ENCODE measurements at regions not wholly inside any gene's neighbourhood (a gene's known extent, or its start where the extent isn't known, plus 50 kb on each side); places are given as distances from the start of the nearest gene placed in this dataset.

DNA sequence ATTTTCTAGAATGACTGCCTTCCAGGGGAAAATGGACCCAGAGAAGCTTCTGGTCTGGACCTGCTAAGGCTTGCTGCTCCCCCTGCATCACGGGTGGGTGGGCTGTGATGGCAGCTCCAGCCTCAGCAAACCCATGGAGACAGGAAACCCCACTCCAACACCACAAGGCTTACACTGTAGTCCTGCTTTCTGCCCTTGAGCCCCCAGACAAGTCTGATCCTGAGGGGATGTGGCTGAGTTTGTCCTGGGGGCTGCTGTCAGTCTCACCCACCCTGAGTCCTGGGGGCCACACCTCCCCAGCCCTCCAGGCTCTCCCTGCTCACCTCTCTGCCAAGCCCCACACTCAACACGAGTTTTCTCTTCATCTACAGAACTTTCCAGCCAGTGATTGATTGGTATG is 279.4 kb downstream of the EIPR1 start:
- Mint-ChIP-seq H3K27me3 (ENCODE audit: low read depth) (no peaks in the 10 kb centered on the region), H3K4me3 (no peak overlapping the region), H3K36me3 (ENCODE audit: low read depth) (no peaks in the 10 kb centered on the region), H3K9me3 (no peaks in the 10 kb centered on the region), H3K27ac (ENCODE audit: unreplicated experiment) (no peak overlapping the region), H3K4me1 (no peaks in the 10 kb centered on the region)
- no peak for DNase-seq (ENCODE audit: low read depth, low spot score)
- TF ChIP-seq, protein P1, sequence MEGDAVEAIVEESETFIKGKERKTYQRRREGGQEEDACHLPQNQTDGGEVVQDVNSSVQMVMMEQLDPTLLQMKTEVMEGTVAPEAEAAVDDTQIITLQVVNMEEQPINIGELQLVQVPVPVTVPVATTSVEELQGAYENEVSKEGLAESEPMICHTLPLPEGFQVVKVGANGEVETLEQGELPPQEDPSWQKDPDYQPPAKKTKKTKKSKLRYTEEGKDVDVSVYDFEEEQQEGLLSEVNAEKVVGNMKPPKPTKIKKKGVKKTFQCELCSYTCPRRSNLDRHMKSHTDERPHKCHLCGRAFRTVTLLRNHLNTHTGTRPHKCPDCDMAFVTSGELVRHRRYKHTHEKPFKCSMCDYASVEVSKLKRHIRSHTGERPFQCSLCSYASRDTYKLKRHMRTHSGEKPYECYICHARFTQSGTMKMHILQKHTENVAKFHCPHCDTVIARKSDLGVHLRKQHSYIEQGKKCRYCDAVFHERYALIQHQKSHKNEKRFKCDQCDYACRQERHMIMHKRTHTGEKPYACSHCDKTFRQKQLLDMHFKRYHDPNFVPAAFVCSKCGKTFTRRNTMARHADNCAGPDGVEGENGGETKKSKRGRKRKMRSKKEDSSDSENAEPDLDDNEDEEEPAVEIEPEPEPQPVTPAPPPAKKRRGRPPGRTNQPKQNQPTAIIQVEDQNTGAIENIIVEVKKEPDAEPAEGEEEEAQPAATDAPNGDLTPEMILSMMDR (conservative IDR thresholded peaks at IDR 0.05), result no peak

- H3K4me1 Mint-ChIP-seq, result no peaks in the 10 kb centered on the region
- H3K36me3 Mint-ChIP-seq (ENCODE audit: low read depth), result no peaks in the 10 kb centered on the region
- no peak overlapping the region for H3K27ac Mint-ChIP-seq (ENCODE audit: unreplicated experiment)
- TF ChIP-seq, protein P1 (conservative IDR thresholded peaks at IDR 0.05), result no peak
- no peaks in the 10 kb centered on the region for H3K27me3 Mint-ChIP-seq (ENCODE audit: low read depth)
- no peaks in the 10 kb centered on the region for H3K9me3 Mint-ChIP-seq
- DNase-seq (ENCODE audit: low read depth, low spot score), result no peak
- H3K4me3 Mint-ChIP-seq, result no peak overlapping the region
Observed at GRCh38 chr2:3097804-3098203, 279.8 kb downstream of the EIPR1 start.

DNA sequence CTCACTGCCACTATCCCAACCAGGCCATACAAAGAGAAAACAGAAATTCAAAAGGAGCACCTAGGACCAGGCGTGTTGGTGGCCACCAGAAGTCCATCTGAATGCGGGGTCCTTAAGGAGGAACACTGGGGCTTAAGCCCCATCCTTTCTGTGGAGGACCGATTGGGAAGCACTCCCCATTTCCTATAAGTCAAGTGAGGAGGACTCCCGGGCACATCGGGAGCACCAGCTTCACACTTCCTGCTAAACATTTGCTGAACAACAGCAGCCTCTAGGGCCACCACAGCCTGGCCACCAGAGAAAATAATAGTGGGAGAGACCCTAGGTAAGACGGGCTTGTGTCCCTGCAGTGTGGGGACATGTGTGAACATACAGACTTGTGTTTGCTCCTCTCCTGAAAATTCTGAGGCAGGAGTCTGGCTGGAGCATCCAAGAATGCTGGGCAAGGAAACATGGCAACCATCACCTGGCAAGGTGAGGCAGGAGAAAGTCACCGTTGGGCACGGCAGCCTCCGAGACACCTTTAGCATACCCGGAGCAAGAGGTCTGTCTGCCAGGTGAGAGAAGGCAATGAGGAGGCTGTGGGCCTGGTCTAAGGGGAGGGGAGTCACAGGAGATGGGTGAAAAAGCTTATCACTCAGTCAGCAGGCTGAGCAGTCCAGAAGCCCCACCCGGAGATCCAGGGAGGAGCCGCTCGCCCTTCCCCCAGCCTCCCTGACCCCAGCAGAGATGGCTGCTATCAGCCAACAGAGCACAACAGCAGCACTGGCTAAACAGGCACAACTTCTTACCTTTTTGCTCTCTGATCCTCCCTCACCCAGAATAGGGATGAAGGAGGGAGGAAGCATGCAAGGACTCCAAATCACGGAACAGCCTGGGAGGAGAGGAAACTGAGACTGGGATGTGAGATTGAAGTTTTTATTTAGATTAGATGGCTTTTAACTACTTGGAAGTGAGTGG is 282.3 kb downstream of the EIPR1 start:
- H3K9me3 Mint-ChIP-seq, result peaks cover 3% of the 10 kb centered on the region
- no peaks in the 10 kb centered on the region for H3K4me1 Mint-ChIP-seq
- peaks cover 3% of the 10 kb centered on the region for H3K36me3 Mint-ChIP-seq (ENCODE audit: low read depth)
- no peak overlapping the region for H3K27ac Mint-ChIP-seq (ENCODE audit: unreplicated experiment)
- H3K4me3 Mint-ChIP-seq, result no peak overlapping the region
- TF ChIP-seq, protein P1 (conservative IDR thresholded peaks at IDR 0.05), result no peak
- no peak for DNase-seq (ENCODE audit: low read depth, low spot score)
- H3K27me3 Mint-ChIP-seq (ENCODE audit: low read depth), result no peaks in the 10 kb centered on the region

DNA sequence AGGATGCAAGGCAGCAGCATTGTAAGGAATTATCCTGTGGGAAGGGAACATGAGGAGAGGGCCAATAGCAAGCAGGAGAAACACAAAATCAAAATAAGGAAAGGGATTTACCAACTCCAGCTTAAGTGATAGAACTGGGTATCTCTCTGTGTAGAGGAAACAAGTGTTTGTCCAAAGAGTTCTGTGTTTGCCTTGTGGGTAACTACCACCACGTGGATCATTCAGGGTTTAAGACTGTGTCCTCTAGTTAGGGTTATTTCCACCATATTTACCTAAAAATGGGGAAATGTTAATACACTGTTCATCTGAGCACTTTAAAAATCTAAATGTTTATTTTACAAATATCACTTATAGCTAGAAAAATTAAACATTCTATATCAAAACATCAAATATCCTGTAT is 283.3 kb downstream of the EIPR1 start:
- H3K27me3 Mint-ChIP-seq (ENCODE audit: low read depth), result no peaks in the 10 kb centered on the region
- H3K4me1 Mint-ChIP-seq, result no peaks in the 10 kb centered on the region
- peaks cover 9% of the 10 kb centered on the region for H3K9me3 Mint-ChIP-seq
- TF ChIP-seq, protein P1 (conservative IDR thresholded peaks at IDR 0.05), result no peak
- no peak overlapping the region for H3K4me3 Mint-ChIP-seq
- no peak overlapping the region for H3K27ac Mint-ChIP-seq (ENCODE audit: unreplicated experiment)
- DNase-seq (ENCODE audit: low read depth, low spot score), result no peak
- H3K36me3 Mint-ChIP-seq (ENCODE audit: low read depth), result peaks cover 3% of the 10 kb centered on the region

- no peaks in the 10 kb centered on the region for H3K4me1 Mint-ChIP-seq
- H3K4me3 Mint-ChIP-seq, result no peak overlapping the region
- H3K9me3 Mint-ChIP-seq, result peaks cover 9% of the 10 kb centered on the region
- DNase-seq (ENCODE audit: low read depth, low spot score), result no peak
- peaks cover 6% of the 10 kb centered on the region for H3K36me3 Mint-ChIP-seq (ENCODE audit: low read depth)
- TF ChIP-seq, protein P1 (conservative IDR thresholded peaks at IDR 0.05), result no peak
- no peaks in the 10 kb centered on the region for H3K27me3 Mint-ChIP-seq (ENCODE audit: low read depth)
- H3K27ac Mint-ChIP-seq (ENCODE audit: unreplicated experiment), result no peak overlapping the region
Observed at GRCh38 chr2:3091696-3092095, 285.9 kb downstream of the EIPR1 start.
